Skeletal muscle tissue (tissue), 4 donors: ENCODE measurements at regions not wholly inside any gene's neighbourhood (a gene's known extent, or its start where the extent isn't known, plus 50 kb on each side); places are given as distances from the start of the nearest gene placed in this dataset. TPM values are rescaled to one million over a fixed set of nuclear protein-coding genes. Genes with fewer than 3 reads are reported as not detected.

Experiments used
- H3K27ac ChIP-seq: one replicate; pipeline ENCODE4 v1.7.0; 2013; ENCODE audit warnings: mild to moderate bottlenecking, low read depth, low read length, inconsistent platforms
- H3K27me3 ChIP-seq, 3 donors: one replicate each; pipeline ENCODE4 v1.7.0; 2013; ENCODE audit warnings: low read length in 3 of 3; ENCODE audit not compliant: control insufficient read depth in 3 of 3, insufficient read depth in 3 of 3
- H3K36me3 ChIP-seq, 3 donors: one replicate each; pipeline ENCODE4 v1.7.0; 2013; ENCODE audit warnings: low read length in 3 of 3; ENCODE audit not compliant: control insufficient read depth in 3 of 3, insufficient read depth in 3 of 3
- H3K4me1 ChIP-seq, 3 donors: one replicate each; pipeline ENCODE4 v1.7.0; 2013; ENCODE audit warnings: low read length in 3 of 3, mild to moderate bottlenecking in 3 of 3; ENCODE audit not compliant: control insufficient read depth in 3 of 3, insufficient read depth in 3 of 3
- H3K4me3 ChIP-seq, 3 donors: one replicate each; pipeline ENCODE4 v1.7.0; 2013; ENCODE audit warnings: low read length in 3 of 3
- H3K9ac ChIP-seq, 3 donors: one replicate each; pipeline ENCODE4 v1.7.0; 2013; ENCODE audit warnings: low read length in 3 of 3, mild to moderate bottlenecking in 3 of 3, moderate library complexity in 2 of 3, low read depth in 1 of 3
- H3K9me3 ChIP-seq, 3 donors: one replicate each; pipeline ENCODE4 v1.7.0; 2013; ENCODE audit warnings: low read length in 3 of 3; ENCODE audit not compliant: control insufficient read depth in 3 of 3
- small RNA-seq: library from RNA; depleted of rRNA; stranded (forward); fragments of <200 nt; gene quantifications from one replicate; pipeline ENCODE3, GENCODE V24; 2014
- donor health status: Osteomylitis.

GRCh38 chr12:88634008-88634407, 53.7 kb upstream of the KITLG start:
- H3K36me3 ChIP-seq, result no peaks in the 10 kb centered on the region
- H3K9me3 ChIP-seq, result no peaks in the 10 kb centered on the region
- no peak overlapping the region for H3K9ac ChIP-seq
- no peak overlapping the region for H3K27ac ChIP-seq
- peaks cover 0 to under 1% (median 0%) of the 10 kb centered on the region in 3 donors for H3K4me1 ChIP-seq
- H3K27me3 ChIP-seq, result no peaks in the 10 kb centered on the region
- no peak overlapping the region for H3K4me3 ChIP-seq

DNA sequence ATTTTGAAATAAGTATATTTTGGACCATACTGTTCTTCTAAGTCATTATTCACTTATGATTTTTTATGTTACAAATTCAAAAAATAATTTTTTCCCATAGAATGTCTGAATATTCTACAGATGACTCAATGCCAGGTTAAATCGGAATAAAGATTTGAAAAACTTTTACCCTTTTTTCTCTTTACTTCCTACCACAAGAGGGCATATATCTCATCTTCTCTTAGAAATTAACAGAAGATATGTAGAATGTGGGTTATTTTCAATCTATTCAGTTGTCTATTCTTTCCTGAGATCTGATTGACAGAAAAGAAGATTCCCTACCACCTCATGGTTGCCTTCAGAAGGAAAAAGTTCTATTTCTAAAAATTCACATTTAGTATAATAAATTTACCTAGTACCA, 53.0 kb upstream of the KITLG start:
- H3K9me3 ChIP-seq, result no peaks in the 10 kb centered on the region
- no peaks in the 10 kb centered on the region for H3K27me3 ChIP-seq
- H3K27ac ChIP-seq, result no peak overlapping the region
- no peak overlapping the region for H3K4me3 ChIP-seq
- no peaks in the 10 kb centered on the region for H3K36me3 ChIP-seq
- H3K9ac ChIP-seq, result no peak overlapping the region
- no peaks in the 10 kb centered on the region for H3K4me1 ChIP-seq

DNA sequence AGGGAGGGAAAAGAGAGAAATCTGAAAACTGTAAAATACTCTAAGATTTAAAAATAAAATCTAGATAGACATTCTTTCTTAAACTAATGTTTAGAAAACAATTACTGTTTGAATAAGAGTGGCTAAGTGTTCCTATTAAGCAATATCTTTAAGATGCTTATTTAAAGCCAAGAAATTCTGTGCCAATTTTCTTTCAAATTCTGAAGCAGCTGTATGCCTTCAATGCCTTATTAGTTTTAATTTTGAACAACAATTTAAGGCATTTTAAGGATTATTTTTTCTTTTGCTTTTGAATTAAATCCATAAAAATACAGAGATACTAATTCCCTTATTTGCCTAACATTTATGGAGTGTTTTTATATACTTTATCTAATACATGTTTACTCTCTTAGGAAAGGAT, 50.3 kb upstream of the KITLG start:
- H3K27ac ChIP-seq, result no peak overlapping the region
- no peaks in the 10 kb centered on the region for H3K4me1 ChIP-seq
- no peak overlapping the region for H3K4me3 ChIP-seq
- no peak overlapping the region for H3K9ac ChIP-seq
- H3K9me3 ChIP-seq, result no peaks in the 10 kb centered on the region
- H3K36me3 ChIP-seq, result no peaks in the 10 kb centered on the region
- no peaks in the 10 kb centered on the region for H3K27me3 ChIP-seq

Small RNA genes in the stretch of these regions (small RNA-seq; reads per million reads assigned to genes)
- gene RNU7-120P, result not detected
